Aorta (tissue), 5 donors: ENCODE measurements at regions not wholly inside any gene's neighbourhood (a gene's known extent, or its start where the extent isn't known, plus 50 kb on each side); places are given as distances from the start of the nearest gene placed in this dataset.

ENCODE experiments used
- ATAC-seq: fragments of 200-7000 bp; cut with Tn5 transposase; one replicate; pipeline ENCODE4 v1.9.1; 2022; ENCODE audit warnings: moderate library complexity; ENCODE audit not compliant: low FRiP score
- DNase-seq, 2 donors: peaks; one replicate each; pipeline ENCODE4 v3.0.0-alpha.2; 2020
- H3K27ac ChIP-seq, 2 donors: one replicate each; pipeline ENCODE4 v1.5.1; 2013; ENCODE audit warnings: low read length in 2 of 2, mild to moderate bottlenecking in 2 of 2, moderate library complexity in 2 of 2, control low read depth in 1 of 2, inconsistent platforms in 1 of 2, low read depth in 1 of 2
- H3K27me3 ChIP-seq, 2 donors: one replicate each; pipeline ENCODE4 v1.6.1; 2013; ENCODE audit warnings: control low read depth in 1 of 2, low read length in 1 of 2, mild to moderate bottlenecking in 1 of 2, moderate library complexity in 1 of 2; ENCODE audit not compliant: insufficient read depth in 2 of 2, control insufficient read depth in 1 of 2
- H3K36me3 ChIP-seq, 2 donors: one replicate each; pipeline ENCODE4 v1.6.1; 2013; ENCODE audit warnings: control low read depth in 1 of 2, low read length in 1 of 2, mild to moderate bottlenecking in 1 of 2; ENCODE audit not compliant: insufficient read depth in 2 of 2, control insufficient read depth in 1 of 2
- H3K4me1 ChIP-seq, 2 donors: one replicate each; pipeline ENCODE4 v1.6.1; 2013; ENCODE audit warnings: low read length in 2 of 2, control low read depth in 1 of 2, mild to moderate bottlenecking in 1 of 2, moderate library complexity in 1 of 2; ENCODE audit not compliant: insufficient read depth in 2 of 2, control insufficient read depth in 1 of 2
- H3K4me3 ChIP-seq, 2 donors: one replicate each; pipeline ENCODE4 v1.5.1; 2013; ENCODE audit warnings: low read length in 2 of 2, control low read depth in 1 of 2, mild to moderate bottlenecking in 1 of 2
- H3K9me3 ChIP-seq: one replicate; pipeline ENCODE4 v1.6.1; 2013; ENCODE audit warnings: mild to moderate bottlenecking, low read length; ENCODE audit not compliant: control insufficient read depth
- WGBS, 2 donors: extraction: QIAGEN DNeasy Blood & Tissue Kit; methylation state at CpG; one replicate each; pipeline ENCODE4 v1.1.7; 2013; 5-methylcytosine and 5-hydroxymethylcytosine counted together
- intact Hi-C, 2 donors: fragments of 100-400 bp; cut with DNase I; formaldehyde crosslinking; loops; one replicate each; pipeline versions ENCODE4 v1.14.2 to v1.15.0; 2022
- donor health status: healthy with polysubstance abuse.
- donor health status: Bipolar disorder and iron deficiency.
- donor health status: DM: no; HTN: no; CAD: no.
- donor health status: DM: no; HTN: no; CAD: no.
- donor health status: DM: yes; HTN: yes; CAD: no.

DNA sequence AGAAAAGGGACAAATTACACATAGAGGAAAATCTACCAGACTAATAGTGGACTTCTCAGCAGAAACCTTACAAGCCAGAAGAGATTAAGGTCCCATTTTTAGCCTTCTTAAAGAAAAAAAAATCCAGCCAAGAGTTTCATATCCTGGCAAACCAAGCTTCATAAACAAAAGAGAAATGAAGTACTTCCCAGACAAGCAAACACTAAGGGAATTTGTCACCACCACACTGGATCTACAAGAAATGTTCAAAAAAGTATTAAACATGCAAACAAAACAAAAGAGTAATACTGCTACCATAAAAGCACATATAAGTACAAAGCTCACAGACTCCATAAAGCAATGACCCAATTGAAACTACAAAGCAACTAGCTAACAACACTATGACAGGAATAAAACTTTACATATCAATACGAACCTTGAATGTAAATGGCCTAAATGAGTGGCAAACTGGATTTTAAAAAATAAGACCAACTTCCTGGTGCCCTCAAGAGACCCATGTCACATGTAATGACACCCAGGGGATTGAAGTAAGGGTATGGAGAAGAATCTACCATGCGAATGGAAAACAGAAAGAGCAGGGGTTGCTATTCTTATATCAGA is 260.7 kb upstream of the PPP2R2D start:
- Histone ChIP-seq H3K27ac (no peak overlapping the region), H3K27me3 (no peaks in the 10 kb centered on the region), H3K4me1 (no peaks in the 10 kb centered on the region), H3K9me3 (peaks cover 7% of the 10 kb centered on the region), H3K4me3 (no peak overlapping the region), H3K36me3 (no peaks in the 10 kb centered on the region)
- no peak for ATAC-seq
- intact Hi-C loops: no loop called here
- WGBS, 2 donors: 68 to 77% methylated on average over 2 of the region's 2 CpGs
- DNase-seq: no peak

DNA sequence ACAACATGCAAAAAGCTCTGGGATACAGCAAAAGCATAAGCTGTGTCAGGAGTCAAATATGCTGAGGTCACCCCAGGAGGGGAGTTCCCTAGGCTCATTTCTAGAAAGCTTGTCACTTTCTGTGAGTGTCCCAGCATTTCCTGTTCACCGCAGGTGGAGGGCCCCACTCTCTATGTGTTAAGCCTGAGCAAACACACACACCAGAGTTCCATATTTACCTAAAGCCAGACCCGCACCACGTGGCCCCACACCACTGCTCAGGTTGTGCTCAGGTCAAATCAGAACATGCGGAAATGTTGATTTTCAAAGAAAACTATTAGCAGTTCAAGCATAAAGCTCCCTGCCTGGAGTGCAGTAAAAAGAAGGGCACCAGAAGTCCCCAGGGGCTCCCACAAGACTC is 259.6 kb upstream of the PPP2R2D start:
- 27 to 32% methylated on average over 4 of the region's 4 CpGs for WGBS, 2 donors
- Histone ChIP-seq H3K4me1 (no peaks in the 10 kb centered on the region), H3K9me3 (peaks cover 7% of the 10 kb centered on the region), H3K27me3 (no peaks in the 10 kb centered on the region), H3K36me3 (no peaks in the 10 kb centered on the region), H3K4me3 (no peak overlapping the region), H3K27ac (no peak overlapping the region)
- intact Hi-C loops: no loop called here
- DNase-seq (no peak), ATAC-seq (no peak)

DNA sequence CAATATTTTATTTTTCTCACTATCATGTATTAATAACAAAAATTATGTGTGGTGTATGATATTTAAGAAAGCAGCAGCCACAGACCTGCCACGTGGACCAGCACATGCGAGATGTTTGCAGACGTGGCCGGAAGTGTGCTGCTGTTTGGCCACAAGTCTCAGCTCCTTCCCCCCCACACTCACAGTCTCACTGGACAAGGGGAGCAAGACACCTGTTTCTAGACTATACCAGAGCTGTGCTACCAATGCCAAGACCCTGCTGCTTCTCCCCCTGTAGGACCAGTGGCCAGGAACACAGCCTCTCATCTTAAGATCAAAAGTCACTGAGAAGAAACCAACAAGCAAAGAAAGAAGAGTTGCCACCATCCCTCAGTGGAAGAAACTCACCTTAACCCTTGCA is 258.9 kb upstream of the PPP2R2D start:
- intact Hi-C loops: no loop called here
- Histone ChIP-seq H3K4me3 (no peak overlapping the region), H3K27ac (no peak overlapping the region), H3K9me3 (peaks cover 7% of the 10 kb centered on the region), H3K4me1 (no peaks in the 10 kb centered on the region), H3K27me3 (no peaks in the 10 kb centered on the region), H3K36me3 (no peaks in the 10 kb centered on the region)
- ATAC-seq: no peak
- DNase-seq: no peak
- WGBS, 2 donors: 76 to 78% methylated on average over 4 of the region's 4 CpGs

DNA sequence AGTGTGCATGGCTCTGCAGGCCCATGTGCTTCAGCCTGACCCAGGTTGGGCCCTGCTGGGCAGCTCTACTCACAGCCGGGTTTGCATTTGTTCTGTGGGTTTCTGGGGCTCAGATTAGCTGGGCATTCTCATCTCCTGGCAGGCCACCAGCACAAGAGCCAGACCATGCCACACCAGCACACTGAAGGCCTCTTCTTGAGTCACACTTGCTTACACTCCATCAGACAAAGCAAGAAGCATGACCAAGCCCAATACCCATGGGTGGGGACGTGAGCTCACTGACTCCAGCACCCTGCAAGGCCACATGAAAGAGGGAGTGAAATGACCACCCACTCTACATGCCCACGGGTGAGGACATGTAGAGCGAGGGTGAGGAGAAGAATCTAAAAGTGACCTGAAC is 257.8 kb upstream of the PPP2R2D start:
- no peak overlapping the region for H3K27ac ChIP-seq
- no peak overlapping the region for H3K4me3 ChIP-seq
- 76 to 78% methylated on average over 4 of the region's 4 CpGs for WGBS, 2 donors

DNA sequence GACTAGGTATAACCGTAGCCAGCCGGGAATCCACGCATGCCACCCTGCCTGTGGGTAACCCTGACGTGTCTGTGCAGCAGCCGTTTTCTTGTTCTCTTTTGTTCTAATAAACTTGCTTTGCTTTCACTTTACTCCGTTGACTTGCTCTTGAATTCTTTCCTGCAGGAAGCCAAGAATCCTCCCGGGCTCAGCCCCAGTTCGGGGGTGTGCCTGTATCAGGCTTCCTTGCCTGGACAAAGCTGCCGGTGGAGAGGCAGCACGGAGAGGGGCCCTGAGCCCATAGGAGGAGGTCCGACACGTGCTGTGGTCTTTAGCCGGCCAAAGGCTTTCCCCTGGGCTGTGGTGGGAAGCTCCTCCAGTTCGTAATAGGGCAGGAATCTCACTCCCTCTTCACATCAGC is 256.5 kb upstream of the PPP2R2D start:
- H3K9me3 ChIP-seq: peaks cover 3% of the 10 kb centered on the region
- no peak for DNase-seq
- H3K4me1 ChIP-seq: no peaks in the 10 kb centered on the region
- H3K27me3 ChIP-seq: no peaks in the 10 kb centered on the region
- H3K27ac ChIP-seq: no peak overlapping the region
- WGBS, 2 donors: 70 to 74% methylated on average over 14 of the region's 14 CpGs
- no peak for ATAC-seq
- no peak overlapping the region for H3K4me3 ChIP-seq
- intact Hi-C loops: no loop called here
- no peaks in the 10 kb centered on the region for H3K36me3 ChIP-seq

More for the DNA sequence above, 257.8 kb upstream of the PPP2R2D start:
- Histone ChIP-seq H3K36me3 (no peaks in the 10 kb centered on the region), H3K4me1 (no peaks in the 10 kb centered on the region), H3K9me3 (peaks cover 7% of the 10 kb centered on the region), H3K27me3 (no peaks in the 10 kb centered on the region)
- ATAC-seq (no peak), DNase-seq (no peak)
- intact Hi-C loops: no loop called here

DNA sequence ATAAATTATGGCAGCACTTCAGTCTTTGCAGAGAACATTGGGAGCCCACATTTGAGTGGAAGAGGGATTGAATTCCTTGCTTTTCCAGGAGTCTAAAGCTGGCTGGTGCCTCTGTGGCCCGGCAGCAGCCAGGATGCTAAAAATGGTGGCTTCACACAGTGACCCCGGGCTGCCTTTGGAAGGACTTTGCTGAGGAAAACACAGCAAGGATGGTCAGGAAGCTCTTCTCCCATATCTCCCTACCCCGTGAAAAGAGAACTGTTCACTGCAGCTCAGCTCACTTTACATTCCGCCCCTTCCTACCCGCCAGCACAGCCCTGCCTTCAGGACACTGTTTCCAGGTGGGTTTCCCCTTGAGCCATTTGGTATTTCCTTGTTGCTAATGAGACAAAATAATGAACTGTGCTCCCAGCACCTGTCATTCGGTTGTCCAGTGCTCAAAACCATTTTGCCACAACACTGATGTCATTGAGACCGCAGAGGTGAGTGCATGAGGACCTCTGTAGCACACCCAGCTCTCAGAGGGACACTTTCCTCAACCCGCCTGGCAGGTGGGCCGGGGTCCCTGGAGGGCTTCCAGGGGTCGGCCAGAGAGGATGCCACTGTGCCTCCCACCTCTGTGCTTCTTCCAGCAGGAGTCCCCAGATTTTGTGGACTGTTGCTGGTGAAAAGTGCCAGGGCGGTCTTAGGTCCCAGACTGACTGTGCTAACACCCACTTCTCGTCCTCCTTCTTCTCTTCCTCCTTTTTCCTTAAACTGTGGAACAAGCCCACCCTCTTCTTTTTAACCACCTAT is 255.7 kb upstream of the PPP2R2D start:
- no peaks in the 10 kb centered on the region for H3K36me3 ChIP-seq
- H3K9me3 ChIP-seq: peaks cover 1% of the 10 kb centered on the region
- 80 to 82% methylated on average over 12 of the region's 12 CpGs for WGBS, 2 donors
- ATAC-seq (no peak), DNase-seq (no peak)
- intact Hi-C loops: no loop called here
- H3K4me1 ChIP-seq: no peaks in the 10 kb centered on the region
- no peak overlapping the region for H3K4me3 ChIP-seq
- H3K27me3 ChIP-seq: no peaks in the 10 kb centered on the region
- no peak overlapping the region for H3K27ac ChIP-seq

DNA sequence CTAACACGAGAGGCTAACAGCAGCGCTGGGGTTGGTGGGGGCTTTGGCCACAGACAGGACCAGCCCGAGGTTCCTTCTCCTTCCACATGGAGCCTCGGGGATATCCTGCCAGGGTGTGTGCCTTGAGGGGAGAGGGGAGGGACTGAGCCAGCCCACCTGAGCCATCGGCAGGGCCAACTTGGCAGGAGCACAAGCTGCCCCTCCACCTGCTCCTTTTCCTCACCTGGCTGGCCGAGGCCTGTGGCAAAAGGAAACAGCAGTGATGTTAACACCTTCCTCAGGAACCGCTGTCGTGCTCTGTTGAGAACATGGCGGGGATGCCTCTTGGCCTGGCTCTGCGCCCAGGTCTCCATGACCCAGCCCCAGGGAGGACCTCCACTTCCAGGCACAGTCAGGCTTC is 255.1 kb upstream of the PPP2R2D start:
- Histone ChIP-seq H3K36me3 (no peaks in the 10 kb centered on the region), H3K9me3 (peaks cover 1% of the 10 kb centered on the region), H3K27ac (no peak overlapping the region), H3K4me1 (no peaks in the 10 kb centered on the region), H3K4me3 (no peak overlapping the region), H3K27me3 (no peaks in the 10 kb centered on the region)
- no peak for ATAC-seq
- 84 to 86% methylated on average over 10 of the region's 10 CpGs for WGBS, 2 donors
- no peak for DNase-seq
- intact Hi-C loops: no loop called here

DNA sequence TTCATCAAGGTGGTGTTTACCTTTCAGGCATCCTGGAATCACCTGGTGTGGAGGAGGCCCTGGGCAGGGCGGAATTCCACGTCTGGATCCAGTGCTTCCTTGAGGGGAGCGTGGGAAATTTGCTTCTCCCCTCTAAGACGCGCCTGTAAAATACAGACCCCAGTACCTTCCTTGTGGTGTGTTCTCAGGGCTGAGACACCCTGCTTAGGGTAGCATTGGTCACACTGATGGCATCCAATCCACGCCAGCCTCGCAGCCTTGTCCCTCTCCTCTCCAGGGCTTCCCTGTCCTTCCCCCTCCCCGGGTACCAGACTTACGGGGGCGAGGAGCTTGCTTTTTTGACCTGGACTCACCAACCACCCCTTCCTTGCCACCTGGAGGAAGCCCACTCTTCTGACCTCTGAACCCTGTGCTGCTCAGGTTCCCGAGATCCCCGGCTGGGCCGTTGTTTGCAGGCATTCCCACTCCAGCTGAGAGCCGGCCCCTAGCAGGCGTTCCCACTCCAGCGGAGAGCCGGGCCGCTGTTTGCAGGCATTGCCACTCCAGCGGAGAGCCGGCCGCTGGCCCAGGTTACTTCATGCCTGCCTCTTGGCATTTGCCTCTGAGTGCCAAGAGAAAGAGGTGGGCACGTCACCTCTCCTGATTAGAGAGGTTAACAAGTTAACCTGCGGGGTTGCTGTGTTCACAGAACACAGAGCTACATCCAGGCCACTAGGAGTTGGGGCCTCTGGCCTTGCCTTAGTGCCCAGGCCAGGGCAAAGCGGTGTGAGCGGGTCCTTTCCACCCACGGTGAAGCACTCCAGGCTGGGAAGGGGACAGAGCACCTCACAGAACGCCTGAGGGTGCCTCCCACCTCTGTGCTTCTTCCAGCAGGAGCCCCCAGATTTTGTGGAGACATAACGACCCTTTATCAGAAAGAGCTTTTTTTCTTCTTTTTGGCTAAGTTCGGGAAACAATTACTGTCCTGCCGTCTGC is 254.0 kb upstream of the PPP2R2D start:
- Histone ChIP-seq H3K4me3 (no peak overlapping the region), H3K9me3 (peaks cover 1% of the 10 kb centered on the region), H3K4me1 (no peaks in the 10 kb centered on the region), H3K27me3 (no peaks in the 10 kb centered on the region), H3K27ac (no peak overlapping the region), H3K36me3 (no peaks in the 10 kb centered on the region)
- ATAC-seq (no peak), DNase-seq (no peak)
- intact Hi-C loops: no loop called here
- WGBS, 2 donors: 65 to 66% methylated on average over 30 of the region's 30 CpGs
